NCI-H1092 treated with DMSO at 0.1 percent for 48 hours (cell line): ENCODE measurements at regions not wholly inside any gene's neighbourhood (a gene's known extent, or its start where the extent isn't known, plus 50 kb on each side); places are given as distances from the start of the nearest gene placed in this dataset.

Experiments used
- DNase-seq: peaks from one replicate; lab custom pipeline; 2025; lab: John Stamatoyannopoulos, UW

GRCh38 chr5:121199216-121199999 lies 652.3 kb upstream of the FTMT start:
- DNase-seq = no peak

- DNase-seq = no peak
These were observed 633.6 kb upstream of the FTMT start for GRCh38 chr5:121218086-121218485.

- no peak for DNase-seq
These were observed 630.2 kb upstream of the FTMT start for GRCh38 chr5:121221483-121221882.

- no peak for DNase-seq
These were observed 624.9 kb upstream of the FTMT start for GRCh38 chr5:121226765-121227164.

GRCh38 chr5:121239951-121240350 lies 611.7 kb upstream of the FTMT start:
- no peak for DNase-seq

GRCh38 chr5:121246971-121247370 lies 604.7 kb upstream of the FTMT start:
- DNase-seq = no peak

GRCh38 chr5:121251954-121252353 lies 599.7 kb upstream of the FTMT start:
- DNase-seq = no peak

GRCh38 chr5:121257621-121258020 lies 594.1 kb upstream of the FTMT start:
- DNase-seq = no peak

GRCh38 chr5:121263456-121263855 lies 588.2 kb upstream of the FTMT start:
- no peak for DNase-seq

GRCh38 chr5:121264605-121265004 lies 587.1 kb upstream of the FTMT start:
- DNase-seq = no peak

- no peak for DNase-seq
These were observed 580.1 kb upstream of the FTMT start for GRCh38 chr5:121271546-121271945.

- DNase-seq = no peak
These were observed 577.7 kb upstream of the FTMT start for GRCh38 chr5:121273833-121274433.

- no peak for DNase-seq
These were observed 571.9 kb upstream of the FTMT start for GRCh38 chr5:121279801-121280200.

- DNase-seq = no peak
These were observed 565.7 kb upstream of the FTMT start for GRCh38 chr5:121285801-121286521.

- DNase-seq = no peak
These were observed 562.9 kb upstream of the FTMT start for GRCh38 chr5:121288781-121289180.

GRCh38 chr5:121292664-121293063 lies 559.0 kb upstream of the FTMT start:
- DNase-seq = no peak

GRCh38 chr5:121296356-121296755 lies 555.3 kb upstream of the FTMT start:
- DNase-seq = no peak

- no peak for DNase-seq
These were observed 552.5 kb upstream of the FTMT start for GRCh38 chr5:121299153-121299552.

GRCh38 chr5:121304838-121305237 lies 546.8 kb upstream of the FTMT start:
- DNase-seq = no peak

- no peak for DNase-seq
These were observed 537.8 kb upstream of the FTMT start for GRCh38 chr5:121313886-121314285.

GRCh38 chr5:121315786-121316185 lies 535.9 kb upstream of the FTMT start:
- DNase-seq = no peak

GRCh38 chr5:121319292-121319691 lies 532.4 kb upstream of the FTMT start:
- DNase-seq = no peak

- DNase-seq = no peak
These were observed 525.8 kb upstream of the FTMT start for GRCh38 chr5:121325930-121326329.
